OCI-LY1 (cell line): ENCODE measurements at regions not wholly inside any gene's neighbourhood (a gene's known extent, or its start where the extent isn't known, plus 50 kb on each side); places are given as distances from the start of the nearest gene placed in this dataset.

Source experiments
- EZH2 ChIP-seq: fragments of 200-600 bp; sonication (generic), shearing (Covaris generic); IDR thresholded peaks from 2 replicates; pipeline ENCODE4 v1.8.0; 2017; ENCODE audit warnings: borderline replicate concordance, mixed run types, mild to moderate bottlenecking, antibody characterized with exemption, low read length, moderate library complexity, mixed read lengths
- TF ChIP-seq, protein P1 (sequence below): fragments of 200-600 bp; sonication (generic), shearing (Covaris generic); IDR thresholded peaks from 2 replicates; pipeline ENCODE4 v1.5.1; 2017; ENCODE audit warnings: mild to moderate bottlenecking, antibody characterized with exemption, low read length, moderate library complexity, mixed read lengths

DNA sequence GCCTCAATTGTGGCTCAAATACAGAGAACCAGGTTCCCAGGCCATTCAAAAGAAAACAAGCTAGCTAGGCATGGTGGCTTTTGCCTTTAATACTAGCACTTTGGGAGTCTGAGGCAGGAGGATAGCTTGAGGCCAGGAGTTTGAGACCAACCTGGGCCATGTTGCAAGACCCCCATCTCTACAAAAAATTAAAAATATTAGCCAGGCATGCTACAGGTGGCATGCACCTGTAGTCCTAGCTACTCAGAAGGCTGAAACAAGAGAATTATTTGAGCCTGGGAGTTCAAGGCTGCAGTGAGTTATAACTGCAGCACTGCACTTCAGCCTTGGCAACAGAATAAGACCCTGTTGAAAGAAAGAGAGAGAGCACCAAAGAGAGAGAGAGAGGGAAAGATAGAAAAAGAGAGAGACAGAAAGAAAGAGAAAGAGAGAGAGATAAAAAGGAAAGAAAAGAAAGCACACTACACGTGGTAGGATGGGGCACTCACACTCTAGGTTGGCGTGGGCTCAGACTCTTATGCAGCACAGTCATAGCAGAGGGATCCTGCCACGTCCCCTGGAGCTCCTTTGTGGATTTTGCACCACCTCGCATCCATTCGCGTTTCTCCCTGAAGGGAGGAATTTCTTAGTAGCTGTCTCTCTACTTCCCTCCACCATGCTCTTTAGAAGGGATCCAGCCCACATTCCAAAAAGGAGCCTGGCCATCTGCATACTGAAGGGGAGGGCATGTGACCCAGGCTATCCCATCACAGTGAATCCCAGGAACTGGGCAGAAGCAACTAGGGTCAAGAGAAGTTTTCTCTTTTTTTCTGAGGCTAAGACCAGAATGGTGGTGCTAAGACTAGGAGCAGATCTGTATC is 789.9 kb downstream of the UQCRFS1 start:
- TF ChIP-seq, protein P1, sequence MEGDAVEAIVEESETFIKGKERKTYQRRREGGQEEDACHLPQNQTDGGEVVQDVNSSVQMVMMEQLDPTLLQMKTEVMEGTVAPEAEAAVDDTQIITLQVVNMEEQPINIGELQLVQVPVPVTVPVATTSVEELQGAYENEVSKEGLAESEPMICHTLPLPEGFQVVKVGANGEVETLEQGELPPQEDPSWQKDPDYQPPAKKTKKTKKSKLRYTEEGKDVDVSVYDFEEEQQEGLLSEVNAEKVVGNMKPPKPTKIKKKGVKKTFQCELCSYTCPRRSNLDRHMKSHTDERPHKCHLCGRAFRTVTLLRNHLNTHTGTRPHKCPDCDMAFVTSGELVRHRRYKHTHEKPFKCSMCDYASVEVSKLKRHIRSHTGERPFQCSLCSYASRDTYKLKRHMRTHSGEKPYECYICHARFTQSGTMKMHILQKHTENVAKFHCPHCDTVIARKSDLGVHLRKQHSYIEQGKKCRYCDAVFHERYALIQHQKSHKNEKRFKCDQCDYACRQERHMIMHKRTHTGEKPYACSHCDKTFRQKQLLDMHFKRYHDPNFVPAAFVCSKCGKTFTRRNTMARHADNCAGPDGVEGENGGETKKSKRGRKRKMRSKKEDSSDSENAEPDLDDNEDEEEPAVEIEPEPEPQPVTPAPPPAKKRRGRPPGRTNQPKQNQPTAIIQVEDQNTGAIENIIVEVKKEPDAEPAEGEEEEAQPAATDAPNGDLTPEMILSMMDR: no peak
- no peak for TF ChIP-seq EZH2
